ENCODE measurements at regions not wholly inside any gene's neighbourhood (a gene's known extent, or its start where the extent isn't known, plus 50 kb on each side); places are given as distances from the start of the nearest gene placed in this dataset.

- TF ChIP-seq CTCF (IDR thresholded peaks at IDR 0.05) (no peak), REST (IDR thresholded peaks at IDR 0.05; ENCODE audit: insufficient read depth in 1 of 2, low read depth in 2 of 2, low read length in 1 of 2) (no peak), SIN3A (IDR thresholded peaks at IDR 0.05; ENCODE audit: borderline replicate concordance, insufficient read depth, low read depth, low read length) (no peak), POLR2AphosphoS5 (IDR thresholded peaks at IDR 0.05; ENCODE audit: low read depth, low read length) (no peak), TCF7L2 (IDR thresholded peaks at IDR 0.05; ENCODE audit: low read depth, low read length) (no peak)
Observed at GRCh38 chr2:186069676-186070075, 331.1 kb downstream of the FSIP2 start.

Measured in Panc1 (cell line).